GM21528 (cell line): ENCODE measurements at regions not wholly inside any gene's neighbourhood (a gene's known extent, or its start where the extent isn't known, plus 50 kb on each side); places are given as distances from the start of the nearest gene placed in this dataset.
"Not testable (repeated sequence)": the region's sequence is repeated elsewhere in the genome, so short reads cannot be mapped to it uniquely, and the experiment has no call there.

ENCODE experiments used
- ATAC-seq: cut with Tn5 transposase; IDR thresholded peaks from one replicate; pipeline ENCODE4 v1.9.1; 2021; ENCODE audit warnings: mild to moderate bottlenecking, moderate library complexity; ENCODE audit not compliant: unreplicated experiment, low FRiP score

GRCh38 chr2:125576558-125576957 is 1079.4 kb upstream of the GYPC start:
- no peak for ATAC-seq

- ATAC-seq = no peak
Measured at GRCh38 chr2:125581557-125581956, 1074.4 kb upstream of the GYPC start.

- no peak for ATAC-seq
Measured at GRCh38 chr2:125582516-125582915, 1073.4 kb upstream of the GYPC start.

- ATAC-seq = no peak
Measured at GRCh38 chr2:125584732-125585131, 1071.2 kb upstream of the GYPC start.

GRCh38 chr2:125588780-125589179 is 1067.2 kb upstream of the GYPC start:
- no peak for ATAC-seq

- no peak for ATAC-seq
Measured at GRCh38 chr2:125591954-125592353, 1064.0 kb upstream of the GYPC start.

- ATAC-seq = no peak
Measured at GRCh38 chr2:125593036-125593435, 1062.9 kb upstream of the GYPC start.

- no peak for ATAC-seq
Measured at GRCh38 chr2:125596612-125597011, 1059.3 kb upstream of the GYPC start.

GRCh38 chr2:125615438-125615837 is 1040.5 kb upstream of the GYPC start:
- no peak for ATAC-seq

GRCh38 chr2:125630377-125630776 is 1025.6 kb upstream of the GYPC start:
- no peak for ATAC-seq

GRCh38 chr2:125634662-125635061 is 1021.3 kb upstream of the GYPC start:
- ATAC-seq = no peak

- ATAC-seq = no peak
Measured at GRCh38 chr2:125638345-125638744, 1017.6 kb upstream of the GYPC start.

- no peak for ATAC-seq
Measured at GRCh38 chr2:125642032-125642431, 1013.9 kb upstream of the GYPC start.

GRCh38 chr2:125643128-125643527 is 1012.8 kb upstream of the GYPC start:
- ATAC-seq = no peak

- no peak for ATAC-seq
Measured at GRCh38 chr2:125643585-125643984, 1012.4 kb upstream of the GYPC start.

- ATAC-seq = no peak
Measured at GRCh38 chr2:125644257-125644656, 1011.7 kb upstream of the GYPC start.

GRCh38 chr2:125652280-125652679 is 1003.7 kb upstream of the GYPC start:
- ATAC-seq = no peak

GRCh38 chr2:125654226-125654625 is 1001.7 kb upstream of the GYPC start:
- no peak for ATAC-seq

GRCh38 chr2:125656190-125656589 is 999.8 kb upstream of the GYPC start:
- ATAC-seq = no peak

GRCh38 chr2:125658583-125658982 is 997.4 kb upstream of the GYPC start:
- no peak for ATAC-seq

GRCh38 chr2:125660369-125660768 is 995.6 kb upstream of the GYPC start:
- not testable (repeated sequence) for ATAC-seq

GRCh38 chr2:125667630-125668029 is 988.3 kb upstream of the GYPC start:
- no peak for ATAC-seq

- no peak for ATAC-seq
Measured at GRCh38 chr2:125679903-125680302, 976.1 kb upstream of the GYPC start.
